ENCODE measurements at regions not wholly inside any gene's neighbourhood (a gene's known extent, or its start where the extent isn't known, plus 50 kb on each side); places are given as distances from the start of the nearest gene placed in this dataset.

DNA sequence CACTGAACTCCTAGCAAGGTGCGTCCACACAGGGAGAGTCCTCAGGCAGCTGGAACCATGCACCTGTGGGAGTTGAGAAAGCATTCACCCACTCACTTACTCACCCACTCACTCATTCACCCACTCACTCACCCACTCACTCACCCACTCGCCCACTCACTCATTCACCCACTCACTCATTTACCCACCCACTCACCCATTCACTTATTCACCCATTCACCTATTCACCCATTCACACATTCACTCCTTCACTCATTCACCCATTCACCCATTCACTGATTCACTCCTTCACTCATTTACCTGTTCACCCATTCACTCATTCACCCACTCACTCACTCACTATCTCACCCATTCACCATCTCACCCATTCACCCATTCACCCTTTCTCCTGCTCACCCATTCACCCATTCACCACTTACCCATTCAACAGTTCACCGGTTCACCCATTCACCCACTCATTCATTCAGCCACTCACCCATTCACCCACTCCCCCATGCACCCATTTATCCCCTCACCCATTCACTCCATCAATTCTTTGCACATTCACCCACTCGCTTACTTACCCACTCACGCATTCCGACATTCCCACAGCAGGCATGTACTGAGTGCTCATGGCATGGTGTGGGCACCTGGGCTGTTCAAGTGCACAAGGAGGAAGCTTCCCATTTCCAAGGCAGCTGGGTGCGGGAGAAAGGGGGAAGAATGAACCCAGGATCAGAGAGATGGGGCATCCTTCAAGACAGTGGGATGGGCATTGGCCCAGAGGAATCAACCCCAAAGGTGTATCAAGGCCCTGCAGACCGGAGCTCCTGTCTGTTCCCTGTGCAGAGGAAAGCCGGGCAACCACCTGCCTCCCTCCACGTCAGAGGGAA lies 135.2 kb upstream of the C14orf180 start:
- Mint-ChIP-seq H3K27me3 (peaks cover 31% of the 10 kb centered on the region), H3K4me1 (no peaks in the 10 kb centered on the region), H3K27ac (no peak overlapping the region), H3K4me3 (no peak overlapping the region), H3K9me3 (ENCODE audit: insufficient read depth) (peaks cover 3% of the 10 kb centered on the region)
- H3K27me3 ChIP-seq (replicated peaks in 1 of 4; ENCODE audit: control extremely low read depth in 1 of 4, control insufficient read depth in 3 of 4, insufficient read depth in 4 of 4, low read length in 3 of 4) = peaks cover 0 to 21% (median 13%) of the 10 kb centered on the region in 4 experiments
- no peak for DNase-seq
- H3K9me3 ChIP-seq (ENCODE audit: control extremely low read depth in 1 of 3, control insufficient read depth in 2 of 3, insufficient read depth in 1 of 3, low read length in 2 of 3) = peaks cover 0 to 9% (median 0%) of the 10 kb centered on the region in 3 donors
- POLR2A ChIA-PET = no interaction called here
- TF ChIP-seq, protein P1, sequence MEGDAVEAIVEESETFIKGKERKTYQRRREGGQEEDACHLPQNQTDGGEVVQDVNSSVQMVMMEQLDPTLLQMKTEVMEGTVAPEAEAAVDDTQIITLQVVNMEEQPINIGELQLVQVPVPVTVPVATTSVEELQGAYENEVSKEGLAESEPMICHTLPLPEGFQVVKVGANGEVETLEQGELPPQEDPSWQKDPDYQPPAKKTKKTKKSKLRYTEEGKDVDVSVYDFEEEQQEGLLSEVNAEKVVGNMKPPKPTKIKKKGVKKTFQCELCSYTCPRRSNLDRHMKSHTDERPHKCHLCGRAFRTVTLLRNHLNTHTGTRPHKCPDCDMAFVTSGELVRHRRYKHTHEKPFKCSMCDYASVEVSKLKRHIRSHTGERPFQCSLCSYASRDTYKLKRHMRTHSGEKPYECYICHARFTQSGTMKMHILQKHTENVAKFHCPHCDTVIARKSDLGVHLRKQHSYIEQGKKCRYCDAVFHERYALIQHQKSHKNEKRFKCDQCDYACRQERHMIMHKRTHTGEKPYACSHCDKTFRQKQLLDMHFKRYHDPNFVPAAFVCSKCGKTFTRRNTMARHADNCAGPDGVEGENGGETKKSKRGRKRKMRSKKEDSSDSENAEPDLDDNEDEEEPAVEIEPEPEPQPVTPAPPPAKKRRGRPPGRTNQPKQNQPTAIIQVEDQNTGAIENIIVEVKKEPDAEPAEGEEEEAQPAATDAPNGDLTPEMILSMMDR (IDR thresholded peaks at IDR 0.05) = no peak
- no peak for TF ChIP-seq EZH2 (IDR thresholded peaks at IDR 0.05; ENCODE audit: borderline replicate concordance, insufficient read depth, low read depth, low read length, poor library complexity, severe bottlenecking)
- 79% methylated on average over 7 of the region's 10 CpGs for WGBS (ENCODE audit: insufficient coverage)
- no peaks in the 10 kb centered on the region for H3K4me1 ChIP-seq (ENCODE audit: control insufficient read depth in 2 of 2, insufficient read depth in 2 of 2, low read length in 2 of 2)
- no peak overlapping the region for H3K9ac ChIP-seq (ENCODE audit: low read length)
- H3K4me2 ChIP-seq (replicated peaks; ENCODE audit: low read depth, low read length, poor library complexity, severe bottlenecking) = no peak overlapping the region
- ATAC-seq (ENCODE audit: low read depth) = no peak
- H4K20me1 ChIP-seq (ENCODE audit: control insufficient read depth, insufficient read depth, low read length, poor library complexity, severe bottlenecking) = no peaks in the 10 kb centered on the region
- no peaks in the 10 kb centered on the region for H3K79me2 ChIP-seq (ENCODE audit: control insufficient read depth, insufficient read depth, low read length)
- H3K36me3 ChIP-seq (replicated peaks in 1 of 2; ENCODE audit: control extremely low read depth in 1 of 2, control insufficient read depth in 1 of 2, extremely low read depth in 1 of 2, insufficient read depth in 2 of 2, low read length in 1 of 2) = no peaks in the 10 kb centered on the region
- intact Hi-C loops (cut with micrococcal nuclease) = no loop called here
- H3K4me3 ChIP-seq (ENCODE audit: control extremely low read depth in 1 of 5, extremely low read depth in 1 of 5, insufficient read depth in 1 of 5, low read depth in 2 of 5, low read length in 4 of 5) = no peak overlapping the region
- CTCF ChIA-PET = no interaction called here
- H3K27ac ChIP-seq (ENCODE audit: low read length in 2 of 2) = no peak overlapping the region
- H2AFZ ChIP-seq (ENCODE audit: insufficient read depth, low read depth, low read length, poor library complexity, severe bottlenecking) = no peak overlapping the region

DNA sequence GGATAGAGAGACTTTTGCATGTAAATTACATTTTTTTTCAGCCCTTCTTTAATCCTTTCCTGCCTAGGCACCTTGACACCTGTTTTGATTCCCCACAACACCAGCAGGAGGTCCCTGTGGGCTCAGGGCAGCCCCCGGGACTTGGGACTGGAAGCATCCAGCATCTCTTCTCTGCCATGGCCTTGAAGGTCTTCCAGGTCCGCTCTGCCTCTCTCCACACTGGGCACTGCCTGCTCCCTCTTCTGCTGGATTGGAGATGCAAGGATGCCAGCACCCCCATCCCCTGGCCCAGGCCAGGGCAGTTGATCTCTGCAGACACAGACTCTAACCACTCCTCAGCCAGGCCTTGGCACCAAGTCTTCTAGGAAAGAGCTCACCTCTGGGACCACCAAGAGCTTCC lies 134.5 kb upstream of the C14orf180 start:
- TF ChIP-seq, protein P1 (IDR thresholded peaks at IDR 0.05) = no peak
- ATAC-seq (ENCODE audit: low read depth) (no peak), DNase-seq (no peak)
- intact Hi-C loops (cut with micrococcal nuclease) = no loop called here
- 96% methylated on average over 2 of the region's 2 CpGs for WGBS (ENCODE audit: insufficient coverage)
- no peaks in the 10 kb centered on the region for H3K4me1 ChIP-seq (ENCODE audit: control insufficient read depth in 2 of 2, insufficient read depth in 2 of 2, low read length in 2 of 2)
- Mint-ChIP-seq H3K9me3 (ENCODE audit: insufficient read depth) (peaks cover 3% of the 10 kb centered on the region), H3K27ac (no peak overlapping the region), H3K4me1 (no peaks in the 10 kb centered on the region), H3K4me3 (no peak overlapping the region), H3K27me3 (peaks cover 36% of the 10 kb centered on the region)
- CTCF ChIA-PET = no interaction called here
- POLR2A ChIA-PET = no interaction called here
- no peak overlapping the region for H3K4me3 ChIP-seq (ENCODE audit: control extremely low read depth in 1 of 5, extremely low read depth in 1 of 5, insufficient read depth in 1 of 5, low read depth in 2 of 5, low read length in 4 of 5)
- H3K79me2 ChIP-seq (ENCODE audit: control insufficient read depth, insufficient read depth, low read length) = no peaks in the 10 kb centered on the region
- H3K9me3 ChIP-seq (ENCODE audit: control extremely low read depth in 1 of 3, control insufficient read depth in 2 of 3, insufficient read depth in 1 of 3, low read length in 2 of 3) = peaks cover 0 to 9% (median 0%) of the 10 kb centered on the region in 3 donors
- no peak overlapping the region for H3K9ac ChIP-seq (ENCODE audit: low read length)
- no peak overlapping the region for H2AFZ ChIP-seq (ENCODE audit: insufficient read depth, low read depth, low read length, poor library complexity, severe bottlenecking)
- no peaks in the 10 kb centered on the region for H3K36me3 ChIP-seq (replicated peaks in 1 of 2; ENCODE audit: control extremely low read depth in 1 of 2, control insufficient read depth in 1 of 2, extremely low read depth in 1 of 2, insufficient read depth in 2 of 2, low read length in 1 of 2)
- H4K20me1 ChIP-seq (ENCODE audit: control insufficient read depth, insufficient read depth, low read length, poor library complexity, severe bottlenecking) = no peaks in the 10 kb centered on the region
- H3K4me2 ChIP-seq (replicated peaks; ENCODE audit: low read depth, low read length, poor library complexity, severe bottlenecking) = no peak overlapping the region
- H3K27ac ChIP-seq (ENCODE audit: low read length in 2 of 2) = no peak overlapping the region
- H3K27me3 ChIP-seq (replicated peaks in 1 of 4; ENCODE audit: control extremely low read depth in 1 of 4, control insufficient read depth in 3 of 4, insufficient read depth in 4 of 4, low read length in 3 of 4) = peaks cover 0 to 21% (median 13%) of the 10 kb centered on the region in 4 experiments
